ENCODE measurements at regions not wholly inside any gene's neighbourhood (a gene's known extent, or its start where the extent isn't known, plus 50 kb on each side); places are given as distances from the start of the nearest gene placed in this dataset.

DNA sequence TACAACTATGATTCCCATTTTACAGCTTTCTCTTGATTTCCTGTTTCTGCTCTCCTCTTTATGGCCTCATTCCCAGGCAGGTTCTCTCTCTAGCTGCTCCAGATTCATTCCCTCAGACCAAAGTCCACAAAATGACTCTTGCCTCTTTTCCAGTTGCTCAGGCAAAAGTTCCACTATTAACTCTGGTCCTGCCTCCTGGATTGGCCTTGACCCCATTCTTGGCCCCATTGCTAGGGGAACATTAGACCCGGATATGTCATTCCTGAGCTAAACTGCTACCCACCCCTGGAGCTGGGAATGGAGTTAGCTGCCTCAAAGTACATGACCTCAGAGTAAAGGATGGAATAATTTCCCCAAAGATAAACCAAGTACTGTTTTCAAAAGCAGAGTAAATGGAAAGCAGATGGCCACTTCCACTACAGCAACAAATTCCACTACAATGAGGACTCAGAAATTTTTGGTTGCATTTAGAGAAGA, 73.0 kb upstream of the GAP43 start:
- TF ChIP-seq, protein P1, sequence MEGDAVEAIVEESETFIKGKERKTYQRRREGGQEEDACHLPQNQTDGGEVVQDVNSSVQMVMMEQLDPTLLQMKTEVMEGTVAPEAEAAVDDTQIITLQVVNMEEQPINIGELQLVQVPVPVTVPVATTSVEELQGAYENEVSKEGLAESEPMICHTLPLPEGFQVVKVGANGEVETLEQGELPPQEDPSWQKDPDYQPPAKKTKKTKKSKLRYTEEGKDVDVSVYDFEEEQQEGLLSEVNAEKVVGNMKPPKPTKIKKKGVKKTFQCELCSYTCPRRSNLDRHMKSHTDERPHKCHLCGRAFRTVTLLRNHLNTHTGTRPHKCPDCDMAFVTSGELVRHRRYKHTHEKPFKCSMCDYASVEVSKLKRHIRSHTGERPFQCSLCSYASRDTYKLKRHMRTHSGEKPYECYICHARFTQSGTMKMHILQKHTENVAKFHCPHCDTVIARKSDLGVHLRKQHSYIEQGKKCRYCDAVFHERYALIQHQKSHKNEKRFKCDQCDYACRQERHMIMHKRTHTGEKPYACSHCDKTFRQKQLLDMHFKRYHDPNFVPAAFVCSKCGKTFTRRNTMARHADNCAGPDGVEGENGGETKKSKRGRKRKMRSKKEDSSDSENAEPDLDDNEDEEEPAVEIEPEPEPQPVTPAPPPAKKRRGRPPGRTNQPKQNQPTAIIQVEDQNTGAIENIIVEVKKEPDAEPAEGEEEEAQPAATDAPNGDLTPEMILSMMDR (IDR thresholded peaks at IDR 0.05; ENCODE audit: insufficient read depth, missing control alignments): no peak
- DNase-seq (ENCODE audit: insufficient read length, low spot score): no peak
- no peak for FAIRE-seq

DNA sequence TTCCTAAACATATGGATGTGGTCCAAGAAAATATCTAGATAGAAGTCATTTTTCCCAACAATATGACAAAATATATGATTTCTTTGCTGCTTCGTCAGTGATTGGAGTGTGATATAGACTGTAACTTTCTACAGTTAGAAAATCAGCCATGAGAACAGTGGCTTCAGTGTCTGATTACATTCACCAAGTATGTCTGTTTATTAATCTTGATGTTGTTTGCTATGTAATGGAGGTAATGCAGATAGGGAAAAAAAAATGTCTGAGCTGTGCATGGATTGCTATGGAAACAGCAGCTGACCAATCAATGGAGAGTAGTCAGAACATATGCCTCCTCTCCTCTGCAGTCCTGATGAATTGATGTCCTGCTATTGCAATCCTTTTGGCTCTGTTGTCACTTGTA, 72.3 kb upstream of the GAP43 start:
- TF ChIP-seq, protein P1 (IDR thresholded peaks at IDR 0.05; ENCODE audit: insufficient read depth, missing control alignments): no peak
- FAIRE-seq (no peak), DNase-seq (ENCODE audit: insufficient read length, low spot score) (no peak)

DNA sequence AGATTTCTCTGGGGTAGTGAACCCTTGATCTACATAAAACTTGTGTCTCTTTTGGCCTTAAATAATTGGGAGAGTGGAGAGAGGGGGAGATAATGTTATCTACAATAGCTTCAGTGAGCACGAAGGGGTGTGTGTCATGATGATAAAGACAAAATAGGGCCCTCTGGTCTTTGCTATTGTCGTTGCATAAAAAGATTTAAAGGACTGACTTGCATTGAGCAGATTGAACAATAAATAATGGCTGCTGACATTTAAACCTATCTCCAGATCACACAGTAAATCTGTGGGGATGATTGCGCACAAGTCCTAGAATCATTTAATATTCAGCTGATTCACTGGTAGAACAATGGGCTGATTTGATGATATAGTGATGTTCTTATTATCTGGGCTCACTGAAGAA, 71.3 kb upstream of the GAP43 start:
- FAIRE-seq: no peak
- TF ChIP-seq, protein P1 (IDR thresholded peaks at IDR 0.05; ENCODE audit: insufficient read depth, missing control alignments): no peak
- DNase-seq (ENCODE audit: insufficient read length, low spot score): no peak

DNA sequence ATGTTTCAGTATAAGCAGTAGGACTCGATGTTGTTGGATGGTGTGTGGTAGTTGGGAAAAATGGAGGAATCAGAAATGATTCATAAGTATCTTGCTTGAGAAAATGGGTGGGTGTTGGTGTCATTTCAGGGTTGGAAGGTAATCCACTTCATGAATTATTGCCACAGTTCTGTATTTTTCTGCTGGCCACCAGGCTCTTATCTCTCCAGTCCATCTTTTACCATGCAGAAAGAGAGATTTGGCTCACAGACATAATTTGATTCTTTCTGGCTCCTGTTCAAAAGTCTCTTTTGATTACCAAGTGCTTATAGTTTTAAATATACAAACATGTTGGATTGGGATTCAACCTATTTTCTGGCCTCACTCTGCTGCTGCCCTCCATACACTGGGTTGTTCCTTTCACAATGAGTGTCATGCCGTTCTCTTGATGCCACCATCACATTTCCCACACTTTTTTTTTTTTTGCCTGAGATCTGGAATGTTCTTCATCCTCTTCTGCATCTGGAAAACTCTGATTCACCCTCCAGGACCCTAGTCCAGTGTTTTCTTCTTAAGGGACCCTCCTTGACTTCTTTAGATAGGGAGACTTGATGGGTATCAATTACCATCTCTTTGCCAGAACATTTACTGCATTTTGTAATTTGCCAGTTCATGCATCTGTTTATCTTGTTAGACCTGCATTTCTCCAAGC, 69.4 kb upstream of the GAP43 start:
- DNase-seq (ENCODE audit: insufficient read length, low spot score) (no peak), FAIRE-seq (no peak)
- TF ChIP-seq, protein P1 (IDR thresholded peaks at IDR 0.05; ENCODE audit: insufficient read depth, missing control alignments): no peak

DNA sequence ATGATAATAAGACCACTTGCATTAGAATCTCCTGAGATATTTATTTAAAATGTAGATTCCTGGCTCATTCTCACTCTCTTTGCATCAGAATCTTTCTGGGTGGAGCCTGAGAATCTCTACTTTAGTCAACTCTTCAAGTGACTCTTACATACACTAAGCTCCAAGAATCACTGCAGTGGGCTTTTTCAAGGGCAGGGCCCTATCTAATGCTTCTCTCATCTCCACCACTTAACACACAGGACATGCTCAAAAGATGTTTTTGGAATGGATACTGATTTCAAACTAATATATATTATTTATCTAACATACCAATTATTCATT, 68.9 kb upstream of the GAP43 start:
- TF ChIP-seq, protein P1 (IDR thresholded peaks at IDR 0.05; ENCODE audit: insufficient read depth, missing control alignments): no peak
- DNase-seq (ENCODE audit: insufficient read length, low spot score): no peak
- no peak for FAIRE-seq

DNA sequence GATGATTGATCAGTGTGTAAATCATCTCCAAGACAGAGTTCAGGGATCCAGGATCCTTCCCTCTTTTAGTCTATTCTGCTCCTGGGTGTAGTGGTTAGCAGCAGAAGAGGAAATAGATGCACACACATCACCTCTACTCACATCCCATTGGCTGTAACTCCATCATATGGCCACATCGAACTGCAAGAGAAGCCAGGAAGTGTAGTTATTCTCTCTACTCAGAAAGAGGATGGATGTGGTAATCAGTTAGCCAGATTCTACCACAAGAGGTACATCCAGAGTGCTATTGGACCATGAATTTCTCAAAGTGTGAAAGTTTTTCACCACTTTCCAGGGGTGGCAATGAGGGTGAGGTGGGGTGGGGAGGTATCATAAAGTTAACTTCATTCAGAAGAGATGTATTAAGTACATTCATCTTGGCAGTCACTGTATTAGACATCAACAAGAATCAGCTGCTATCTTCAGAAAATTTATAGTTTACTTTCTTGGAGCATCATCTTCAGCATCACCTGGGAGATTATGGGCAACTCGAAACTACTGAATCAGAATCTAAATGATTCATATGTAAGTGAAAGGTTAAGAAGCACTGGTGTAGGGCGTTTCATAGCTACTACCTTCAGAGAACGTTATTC, 60.6 kb upstream of the GAP43 start:
- no peak for FAIRE-seq
- DNase-seq (ENCODE audit: insufficient read length, low spot score): no peak
- TF ChIP-seq, protein P1 (IDR thresholded peaks at IDR 0.05; ENCODE audit: insufficient read depth, missing control alignments): no peak

DNA sequence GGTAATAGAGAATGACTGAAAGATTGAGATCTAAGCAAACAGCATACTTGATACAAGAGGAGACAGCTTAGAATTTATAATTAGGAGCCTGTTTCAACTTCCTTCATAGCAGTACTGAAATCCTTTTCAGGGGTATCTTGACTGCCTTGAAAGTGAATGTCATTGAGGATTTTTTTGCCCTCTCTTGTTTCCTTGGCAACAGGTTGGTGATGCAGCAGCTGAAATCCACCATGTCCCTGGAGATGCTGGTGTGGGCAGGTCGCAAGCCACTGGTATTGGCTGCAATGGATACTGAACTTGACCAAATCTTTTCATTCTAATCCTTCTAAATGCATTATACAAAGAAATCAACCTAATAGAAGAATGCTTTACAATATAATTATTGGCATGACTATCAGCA, 59.3 kb upstream of the GAP43 start:
- FAIRE-seq (no peak), DNase-seq (ENCODE audit: insufficient read length, low spot score) (no peak)
- TF ChIP-seq, protein P1 (IDR thresholded peaks at IDR 0.05; ENCODE audit: insufficient read depth, missing control alignments): no peak

Data from D721Med (cell line).